GM19468 (cell line): ENCODE measurements at regions not wholly inside any gene's neighbourhood (a gene's known extent, or its start where the extent isn't known, plus 50 kb on each side); places are given as distances from the start of the nearest gene placed in this dataset.
"Not testable (repeated sequence)": the region's sequence is repeated elsewhere in the genome, so short reads cannot be mapped to it uniquely, and the experiment has no call there.

Experiments used
- ATAC-seq: cut with Tn5 transposase; IDR thresholded peaks from one replicate; pipeline ENCODE4 v1.9.1; 2021; ENCODE audit warnings: mild to moderate bottlenecking, moderate library complexity, moderate number of reproducible peaks; ENCODE audit not compliant: unreplicated experiment; ENCODE audit errors: extremely low read depth

DNA sequence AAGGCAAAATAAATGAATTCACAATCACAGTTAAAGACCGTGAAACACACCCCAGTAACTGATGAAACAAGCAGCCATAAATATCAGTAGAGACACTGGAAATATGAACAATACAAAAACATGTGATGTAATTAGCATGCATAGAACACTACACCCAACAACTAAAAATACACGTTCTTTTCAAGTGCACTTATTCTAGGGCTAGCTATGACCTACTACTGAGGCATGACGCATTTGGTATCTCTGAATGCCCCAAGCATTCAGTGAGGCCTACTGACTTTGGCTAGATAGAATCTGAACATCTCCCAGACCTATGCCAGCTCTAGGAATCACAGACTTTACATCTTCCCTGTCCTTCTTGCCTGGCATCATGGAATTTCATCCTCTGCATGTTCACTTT is 450.0 kb upstream of the ID2 start:
- no peak for ATAC-seq

DNA sequence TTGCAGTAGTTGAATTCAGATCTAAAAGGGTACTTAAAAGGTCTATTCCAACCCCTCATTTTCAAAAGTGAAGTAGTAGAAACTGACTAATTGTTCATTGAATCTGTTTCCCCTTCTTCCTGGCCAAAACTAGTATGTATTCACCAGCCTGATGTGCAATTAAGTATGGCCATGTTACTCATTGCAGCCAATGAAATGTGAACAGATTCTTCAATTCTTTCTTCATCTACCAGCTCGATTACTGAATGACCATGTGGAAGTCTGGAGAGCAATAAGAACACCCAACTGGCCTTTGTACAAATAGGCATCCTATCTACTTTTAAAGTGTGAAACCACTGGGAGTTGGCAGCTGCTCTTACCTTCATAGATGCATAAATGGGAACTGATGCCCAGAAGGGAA is 449.0 kb upstream of the ID2 start:
- ATAC-seq, result no peak

DNA sequence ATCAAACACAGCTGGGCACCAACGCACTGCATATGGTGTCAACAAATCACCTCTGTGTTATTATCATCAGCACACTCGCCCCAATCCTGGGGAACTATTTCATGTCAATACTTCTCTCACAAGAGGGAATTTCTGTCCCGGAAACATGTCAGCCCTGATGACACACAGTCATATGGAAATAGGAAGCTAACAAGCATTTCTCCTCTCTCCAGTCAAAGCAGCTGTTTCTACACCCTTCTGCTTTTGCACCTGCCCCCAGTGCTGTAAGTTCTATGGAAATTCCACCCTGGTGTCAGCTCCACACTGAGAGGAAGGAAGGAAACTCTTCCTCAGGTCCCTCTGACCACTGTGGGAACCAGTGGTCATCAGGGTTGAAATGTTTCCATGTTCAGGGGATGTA is 447.6 kb upstream of the ID2 start:
- ATAC-seq, result peak; percentile 1

DNA sequence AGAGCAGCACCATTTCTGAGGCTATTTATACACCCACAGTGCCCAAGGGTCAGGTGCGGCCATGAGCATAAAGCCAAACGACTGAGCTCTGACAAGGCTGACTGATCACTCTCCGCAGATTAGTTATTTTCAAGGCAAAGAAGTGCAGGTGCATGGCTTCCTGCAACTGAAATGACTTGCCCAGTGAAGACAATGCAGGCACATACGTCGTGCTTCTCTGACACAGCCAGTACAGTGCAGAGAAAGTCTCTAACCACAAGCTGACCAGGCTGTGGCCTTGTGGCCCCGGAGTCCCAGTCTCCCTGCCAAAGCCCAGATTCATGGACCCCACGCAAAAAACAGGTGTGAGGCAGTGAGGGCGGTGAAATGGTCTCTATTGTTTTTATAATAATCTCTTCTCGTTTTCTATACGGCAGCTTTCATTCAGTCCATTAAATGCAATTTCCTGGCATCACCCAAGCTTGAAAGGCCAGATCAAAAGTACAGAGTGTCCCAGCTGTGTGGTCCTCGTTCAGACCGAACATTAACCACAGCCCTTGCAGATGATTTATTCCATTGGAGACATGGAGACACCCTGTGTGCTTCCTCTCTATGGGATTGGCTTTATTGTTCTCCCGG is 447.0 kb upstream of the ID2 start:
- peak; percentile 94 for ATAC-seq

DNA sequence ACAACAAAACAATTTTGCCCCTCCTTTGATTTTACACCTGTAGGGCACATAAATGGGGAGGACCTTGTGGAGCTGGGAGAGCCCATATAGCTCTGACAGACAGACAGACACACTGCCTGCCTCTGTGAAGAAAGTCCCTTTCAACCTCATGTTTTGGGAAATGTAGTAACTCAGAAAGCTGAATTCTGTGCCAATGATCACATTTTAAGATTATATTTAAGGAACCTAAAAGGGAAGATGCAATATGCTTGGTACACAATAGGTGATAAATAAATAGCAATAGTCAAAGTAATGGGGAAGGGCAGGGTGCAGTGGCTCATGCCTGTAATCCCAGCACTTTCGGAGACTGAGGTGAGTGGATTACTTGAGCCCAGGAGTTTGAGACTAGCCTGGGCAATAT is 446.4 kb upstream of the ID2 start:
- no peak for ATAC-seq

DNA sequence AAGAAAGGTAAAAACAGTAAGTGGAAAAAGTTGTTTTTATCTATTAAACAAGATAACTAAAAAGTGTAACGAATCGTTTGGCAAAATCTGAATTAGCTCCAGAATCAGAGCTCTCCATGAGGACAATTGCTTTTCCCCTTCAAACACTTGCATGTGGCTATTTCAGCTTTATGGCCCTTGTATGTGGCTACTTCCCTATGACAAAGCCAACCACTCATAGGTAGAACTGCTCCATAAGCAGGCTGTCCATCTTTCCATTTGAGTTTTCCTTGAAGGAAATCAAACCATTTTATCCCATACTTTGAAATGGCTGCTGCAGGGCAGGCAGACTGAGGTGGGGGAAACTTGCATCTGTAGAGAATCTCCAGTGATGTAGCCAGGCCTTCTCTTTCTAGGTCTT is 445.5 kb upstream of the ID2 start:
- no peak for ATAC-seq

DNA sequence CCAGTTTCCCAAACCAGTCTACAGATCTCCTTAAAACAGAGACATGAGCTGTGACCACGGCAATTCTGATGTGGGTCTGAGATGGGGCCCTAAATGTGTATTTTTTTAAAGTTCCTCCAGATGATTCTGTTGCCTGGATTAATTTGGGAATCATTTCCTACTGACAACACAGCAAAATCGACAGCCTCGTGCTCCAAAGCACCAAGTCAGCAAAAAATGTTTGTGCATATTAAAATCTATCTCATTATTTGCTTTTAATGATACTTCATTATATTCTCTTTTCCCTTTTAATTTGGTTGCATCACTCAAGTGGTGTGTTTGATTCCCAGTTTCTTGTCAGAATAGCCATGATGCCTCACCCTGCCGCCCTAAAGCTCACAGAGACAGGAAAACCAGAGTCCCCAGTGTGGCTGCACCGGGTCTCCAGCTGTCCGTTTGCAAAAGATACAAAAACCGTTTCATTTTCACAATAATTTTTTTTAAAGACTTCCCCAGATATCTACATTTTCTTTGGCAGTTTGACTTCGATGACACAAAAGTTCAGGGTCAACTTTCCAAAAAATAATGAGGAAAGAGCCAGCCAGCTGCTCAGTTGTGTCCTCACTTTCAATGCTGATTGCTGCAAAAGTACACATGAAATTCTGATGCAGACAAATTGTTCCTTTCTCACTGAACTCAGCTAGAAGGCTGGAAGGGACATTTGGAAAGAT is 443.2 kb upstream of the ID2 start:
- no peak for ATAC-seq

DNA sequence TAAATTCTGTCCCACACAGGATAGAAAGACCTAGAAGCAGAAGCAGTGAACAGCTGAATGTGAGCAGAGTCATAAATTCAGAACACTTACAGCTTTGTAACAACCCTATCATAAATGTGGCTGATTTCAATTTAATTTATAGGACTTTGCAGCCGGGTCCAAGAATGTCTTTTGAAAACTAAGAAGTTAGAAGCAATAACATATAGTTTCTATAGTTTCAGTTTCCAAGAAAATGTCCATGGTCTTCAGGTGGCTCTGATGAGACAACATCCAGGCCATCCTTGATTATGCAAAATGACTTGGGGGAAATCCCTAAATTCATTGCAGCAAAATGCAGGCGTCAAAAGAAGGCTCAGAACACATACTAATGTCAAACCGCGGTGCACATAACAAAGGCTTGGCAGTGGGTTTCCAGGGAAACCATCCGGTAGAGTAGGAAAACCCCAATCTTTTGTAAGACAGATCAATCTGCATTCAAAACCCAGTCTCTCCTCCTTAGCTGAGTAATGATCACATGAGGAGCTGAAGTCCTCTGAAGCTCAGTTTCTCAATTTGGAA is 442.2 kb upstream of the ID2 start:
- ATAC-seq, result no peak

DNA sequence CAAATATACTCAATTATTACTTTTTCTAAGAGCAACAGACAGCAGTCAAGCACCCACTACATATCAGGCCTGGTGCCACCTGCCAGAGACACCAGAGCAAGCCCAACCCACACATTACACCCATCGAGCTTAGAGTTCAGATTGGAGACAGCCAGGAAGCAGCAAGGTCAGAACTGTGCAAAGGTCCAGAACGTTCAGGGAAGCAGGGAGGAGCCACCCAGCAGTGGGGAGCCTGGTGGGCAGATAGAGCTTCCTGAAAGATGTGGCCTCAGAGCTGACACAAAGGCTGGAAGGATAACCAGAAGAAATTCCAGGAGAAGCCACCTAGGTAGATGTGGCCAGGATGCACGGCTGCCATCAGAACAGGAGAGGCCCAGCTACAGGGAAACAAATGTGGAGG is 440.5 kb upstream of the ID2 start:
- no peak for ATAC-seq

DNA sequence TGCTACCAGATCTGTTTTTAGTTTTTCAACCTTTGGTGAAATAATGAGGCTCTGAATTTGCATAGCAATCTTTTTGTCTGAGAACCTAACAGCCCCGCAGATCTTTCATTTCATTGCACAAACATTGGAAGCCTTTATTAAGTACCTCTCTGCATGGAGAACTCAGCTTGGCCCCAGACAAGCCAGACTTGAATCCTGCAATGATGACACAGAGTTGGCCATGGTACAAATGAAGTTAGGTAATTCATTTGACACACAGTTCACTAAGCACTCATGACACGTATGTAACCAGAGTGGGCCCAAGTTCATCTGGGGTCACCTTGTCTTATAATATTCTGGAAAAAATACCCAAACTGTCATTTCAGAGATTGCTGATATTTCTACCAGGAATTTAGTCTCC is 439.1 kb upstream of the ID2 start:
- no peak for ATAC-seq

DNA sequence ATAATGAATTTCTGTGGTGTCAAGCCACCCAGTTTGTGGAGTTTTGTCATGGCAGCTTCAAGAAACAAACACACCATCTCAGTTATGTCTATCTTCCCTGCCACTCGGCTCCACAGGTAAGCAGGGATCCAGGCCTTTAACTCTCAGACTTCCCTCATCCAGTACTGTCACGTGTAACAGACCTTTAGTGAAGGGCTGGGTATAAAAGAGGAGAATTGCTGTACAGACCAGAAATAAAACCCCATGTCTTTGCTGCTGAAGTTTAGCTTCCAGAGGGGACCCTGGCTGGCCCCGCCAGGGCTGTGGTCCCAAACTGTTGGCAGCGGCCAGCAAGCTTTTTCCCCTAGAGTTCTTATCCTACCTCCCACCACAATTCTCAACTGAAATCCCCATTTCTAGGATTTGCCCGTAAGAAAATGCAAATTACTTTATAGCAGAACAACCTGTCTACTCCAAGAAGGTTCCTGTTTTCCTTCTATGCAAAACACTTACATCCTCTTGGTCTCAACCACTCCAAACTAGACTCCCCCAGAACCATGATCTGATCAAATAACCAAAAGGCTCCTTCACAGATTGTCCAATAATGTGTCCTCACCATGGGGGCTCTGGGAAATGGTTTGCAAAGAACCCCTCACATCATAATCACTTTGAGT is 438.0 kb upstream of the ID2 start:
- ATAC-seq, result no peak

DNA sequence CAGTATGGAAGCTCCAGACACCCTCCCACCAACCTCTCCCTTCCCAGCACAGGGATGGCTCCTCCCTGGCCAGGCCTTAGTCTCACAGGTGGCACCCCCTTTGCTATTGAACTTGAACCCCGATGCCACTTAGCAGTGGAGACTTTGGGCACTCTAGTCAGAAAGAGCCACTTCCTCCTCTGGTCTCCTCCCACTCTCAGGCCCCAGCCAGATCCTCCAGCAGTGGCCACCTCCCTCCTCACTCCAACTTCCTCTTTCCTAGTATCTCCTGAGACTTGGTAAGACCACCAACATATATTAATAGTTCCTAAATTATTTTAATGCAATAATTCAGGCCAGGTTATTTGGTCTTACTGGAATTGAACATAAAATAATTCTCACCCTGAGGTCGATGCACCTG is 437.2 kb upstream of the ID2 start:
- no peak for ATAC-seq

DNA sequence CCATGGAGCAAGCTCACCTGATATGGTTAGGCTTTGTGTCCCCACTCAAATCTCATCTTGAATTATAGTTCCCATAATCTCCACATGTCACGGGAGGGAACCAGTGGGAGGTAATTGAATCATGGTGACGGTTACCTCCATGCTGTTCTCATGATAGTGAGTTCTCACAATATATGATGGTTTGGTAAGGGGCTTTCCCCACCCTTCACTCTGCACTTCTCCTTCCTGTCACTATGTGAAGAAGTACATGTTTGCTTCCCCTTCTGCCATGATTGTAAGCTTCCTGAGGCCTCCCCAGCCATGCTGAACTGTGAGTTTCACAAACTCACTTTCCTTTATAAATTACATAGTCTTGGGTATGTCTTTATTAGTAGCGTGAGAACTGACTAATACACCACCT is 435.7 kb upstream of the ID2 start:
- no peak for ATAC-seq

DNA sequence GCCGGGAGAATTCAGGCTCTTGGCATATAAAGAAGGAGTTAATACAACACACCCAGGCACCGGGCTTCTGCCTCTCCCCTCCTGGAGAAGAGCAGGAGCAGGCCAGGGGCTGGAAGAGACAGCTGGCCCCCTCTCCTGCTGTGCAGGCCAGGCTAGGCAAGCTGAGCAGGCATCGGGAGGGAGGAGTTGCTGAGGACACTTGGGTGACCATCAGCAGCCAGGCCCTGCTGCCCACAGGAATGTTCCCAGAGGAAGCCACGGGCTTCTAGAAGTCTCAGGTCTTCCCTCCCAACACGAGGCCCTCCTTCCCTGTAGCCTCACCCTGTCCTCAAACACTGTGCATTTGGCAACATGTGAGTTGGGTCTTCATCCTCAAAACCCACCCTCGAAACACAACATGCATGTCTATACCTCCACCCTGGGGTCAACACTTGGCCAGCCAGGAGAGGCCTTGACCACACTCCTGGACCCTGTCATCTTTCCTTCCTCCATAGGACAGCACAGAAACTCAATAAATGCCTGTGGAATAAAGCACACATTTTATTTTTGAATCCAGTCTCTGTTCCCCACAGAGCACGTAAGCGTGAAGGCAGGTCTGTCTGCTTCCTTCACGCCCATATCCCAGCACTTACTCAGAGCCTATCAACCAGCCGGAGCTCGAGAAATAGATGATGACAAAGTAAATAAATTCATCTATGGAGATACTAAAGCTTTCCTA is 433.8 kb upstream of the ID2 start:
- ATAC-seq, result no peak

DNA sequence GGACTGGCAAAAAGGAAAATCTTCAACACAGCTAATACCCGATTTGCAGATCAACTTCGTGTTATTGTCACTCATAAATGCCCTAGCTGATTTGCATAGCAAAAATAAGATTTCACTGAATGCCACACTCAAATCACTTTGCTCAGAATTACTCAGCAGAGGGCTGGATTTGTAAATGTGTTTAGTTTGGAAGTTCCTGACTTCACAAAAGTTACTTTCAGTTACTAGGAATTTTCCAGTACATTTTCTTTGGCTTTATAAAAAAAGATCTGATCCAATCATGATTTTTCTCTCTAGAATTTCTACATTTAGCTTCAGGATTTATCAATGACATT is 433.3 kb upstream of the ID2 start:
- ATAC-seq, result no peak

DNA sequence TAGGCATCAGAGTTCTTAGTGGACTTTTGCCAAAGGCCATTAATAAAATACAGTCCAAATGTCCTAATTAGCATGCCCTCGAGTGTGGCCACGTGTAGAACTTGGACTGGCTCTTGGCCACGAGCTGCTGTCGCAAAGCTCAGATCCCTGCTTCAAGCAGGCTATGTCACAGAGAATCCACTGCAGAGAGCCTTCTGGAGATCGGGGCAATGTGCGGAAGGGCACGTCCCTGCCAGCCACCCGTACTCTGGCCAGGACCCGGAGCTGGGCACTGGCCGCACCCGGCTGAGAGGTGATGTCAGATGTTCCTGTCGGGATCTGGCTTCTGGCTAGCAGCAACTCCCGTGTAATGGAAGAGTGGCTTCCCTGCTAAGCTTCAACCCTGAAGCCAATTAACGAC is 432.7 kb upstream of the ID2 start:
- no peak for ATAC-seq

DNA sequence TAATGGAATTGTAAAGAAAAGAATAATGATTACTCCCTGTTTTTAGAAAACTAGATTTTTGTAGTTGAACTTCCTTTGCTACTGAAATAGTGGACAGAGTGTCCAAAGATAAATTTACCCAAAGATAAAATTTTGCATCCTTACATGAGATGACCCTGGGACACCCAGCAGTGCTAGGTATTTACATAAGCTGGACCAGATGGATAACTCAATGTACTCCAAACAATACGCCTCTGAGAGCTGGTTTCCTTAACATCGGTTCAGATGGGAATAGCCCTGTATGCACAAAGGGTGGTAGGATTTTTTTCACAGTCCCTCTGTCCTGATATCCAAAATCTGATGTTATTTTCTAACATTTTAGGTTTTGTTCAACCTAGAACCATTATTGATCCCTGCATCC is 432.1 kb upstream of the ID2 start:
- no peak for ATAC-seq

DNA sequence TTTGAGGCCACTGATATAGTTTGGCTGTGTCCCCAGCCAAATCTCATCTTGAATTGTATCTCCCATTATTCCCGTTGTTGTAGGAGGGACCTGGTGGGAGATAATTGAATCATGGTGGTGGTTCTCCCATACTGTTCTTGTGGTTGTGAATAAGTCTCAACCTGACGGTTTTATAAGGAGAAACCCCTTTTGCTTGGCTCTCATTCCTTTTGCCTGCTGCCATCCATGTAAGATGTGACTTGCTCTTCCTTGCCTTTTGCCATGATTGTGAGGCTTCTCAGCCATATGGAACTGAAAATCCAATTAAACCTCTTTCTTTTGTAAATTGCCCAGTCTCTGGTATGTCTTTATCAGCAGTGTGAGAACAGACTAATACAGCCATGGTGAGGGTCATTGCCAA is 431.6 kb upstream of the ID2 start:
- not testable (repeated sequence) for ATAC-seq

DNA sequence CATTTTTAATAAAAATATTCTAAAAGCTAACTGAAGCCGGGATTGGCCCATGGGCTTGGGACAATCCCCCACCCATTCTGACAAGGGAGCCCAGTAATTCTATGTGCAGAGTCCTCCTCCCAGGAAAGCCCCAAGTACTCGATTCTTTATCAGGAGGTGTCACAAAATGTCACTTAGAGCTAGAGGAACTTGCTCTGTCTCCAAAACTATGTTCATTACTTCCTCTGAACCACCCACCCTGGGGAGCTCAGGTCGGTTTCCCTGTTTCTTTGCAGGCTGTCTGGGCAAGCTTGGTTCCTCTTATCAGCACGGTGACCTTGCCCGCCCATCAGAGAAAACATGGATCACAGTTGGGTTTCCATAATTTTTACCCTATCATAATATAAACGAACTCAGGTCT is 430.6 kb upstream of the ID2 start:
- ATAC-seq, result no peak

DNA sequence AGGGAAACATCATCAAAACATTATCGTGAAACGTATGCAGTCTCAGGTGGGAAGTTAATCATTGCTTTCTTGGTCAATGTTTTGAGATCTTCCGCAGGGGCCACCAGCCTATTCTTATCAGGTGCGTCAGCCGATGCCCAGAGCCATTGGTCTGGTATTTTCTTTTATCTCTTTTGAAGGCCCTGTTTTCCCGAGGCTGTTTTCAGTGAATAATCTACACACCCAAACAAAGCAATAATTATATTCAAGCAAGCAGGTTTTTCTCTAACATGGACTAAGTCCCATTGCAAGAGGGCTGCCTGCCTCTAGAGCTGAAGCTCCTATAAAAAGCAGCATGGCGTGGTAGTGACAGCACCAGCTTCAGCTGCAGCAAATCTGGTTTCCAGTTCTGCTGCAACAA is 430.0 kb upstream of the ID2 start:
- no peak for ATAC-seq
